ENCODE measurements at regions not wholly inside any gene's neighbourhood (a gene's known extent, or its start where the extent isn't known, plus 50 kb on each side); places are given as distances from the start of the nearest gene placed in this dataset.

DNA sequence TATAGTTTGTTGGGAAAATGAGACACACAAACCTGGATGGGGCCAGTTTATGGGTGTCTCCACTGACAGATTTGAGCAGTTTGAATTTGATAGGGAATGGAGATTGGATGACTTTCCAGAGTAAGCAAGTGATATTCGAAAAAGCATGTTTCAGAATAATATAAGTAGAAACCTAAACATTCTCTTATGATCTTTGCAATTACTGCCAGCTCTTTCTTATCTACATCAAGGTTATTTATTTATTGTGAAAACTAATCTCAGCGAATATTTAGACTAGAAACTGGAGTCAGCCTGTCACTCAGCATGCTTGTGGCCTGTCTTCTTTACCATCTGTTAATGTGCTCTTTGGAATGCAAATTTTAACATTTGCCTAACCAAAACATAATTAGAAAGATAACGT is 57.8 kb upstream of the SPPL2A start:
- TF ChIP-seq, protein P1, sequence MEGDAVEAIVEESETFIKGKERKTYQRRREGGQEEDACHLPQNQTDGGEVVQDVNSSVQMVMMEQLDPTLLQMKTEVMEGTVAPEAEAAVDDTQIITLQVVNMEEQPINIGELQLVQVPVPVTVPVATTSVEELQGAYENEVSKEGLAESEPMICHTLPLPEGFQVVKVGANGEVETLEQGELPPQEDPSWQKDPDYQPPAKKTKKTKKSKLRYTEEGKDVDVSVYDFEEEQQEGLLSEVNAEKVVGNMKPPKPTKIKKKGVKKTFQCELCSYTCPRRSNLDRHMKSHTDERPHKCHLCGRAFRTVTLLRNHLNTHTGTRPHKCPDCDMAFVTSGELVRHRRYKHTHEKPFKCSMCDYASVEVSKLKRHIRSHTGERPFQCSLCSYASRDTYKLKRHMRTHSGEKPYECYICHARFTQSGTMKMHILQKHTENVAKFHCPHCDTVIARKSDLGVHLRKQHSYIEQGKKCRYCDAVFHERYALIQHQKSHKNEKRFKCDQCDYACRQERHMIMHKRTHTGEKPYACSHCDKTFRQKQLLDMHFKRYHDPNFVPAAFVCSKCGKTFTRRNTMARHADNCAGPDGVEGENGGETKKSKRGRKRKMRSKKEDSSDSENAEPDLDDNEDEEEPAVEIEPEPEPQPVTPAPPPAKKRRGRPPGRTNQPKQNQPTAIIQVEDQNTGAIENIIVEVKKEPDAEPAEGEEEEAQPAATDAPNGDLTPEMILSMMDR (IDR thresholded peaks at IDR 0.05), result no peak
- Histone ChIP-seq H3K27ac (no peak overlapping the region), H3K4me3 (no peak overlapping the region), H3K36me3 (no peaks in the 10 kb centered on the region), H3K4me1 (no peaks in the 10 kb centered on the region), H3K9me3 (no peaks in the 10 kb centered on the region), H3K27me3 (ENCODE audit: low read depth) (no peaks in the 10 kb centered on the region)
- ATAC-seq (no peak), DNase-seq (no peak)
- intact Hi-C loops (cut with DNase I), result no loop called here

DNA sequence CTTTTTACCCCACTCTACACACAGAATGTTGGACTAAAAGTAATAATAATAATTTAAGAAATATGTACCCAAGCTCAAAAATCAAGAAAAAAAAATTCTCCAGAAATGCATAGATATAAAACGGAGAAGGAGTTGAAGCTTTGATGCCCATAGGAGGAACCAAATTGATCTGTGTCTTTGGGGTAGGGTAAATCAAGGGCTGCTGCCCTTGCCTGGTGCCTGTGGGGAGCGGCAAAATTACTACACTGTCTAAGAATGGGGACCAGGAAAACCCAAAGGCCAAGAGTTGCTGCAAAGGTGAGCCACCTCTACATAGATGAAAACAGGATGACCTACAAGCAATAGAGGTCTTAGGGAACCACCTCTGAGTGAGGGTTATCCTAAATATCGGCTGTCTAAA is 56.0 kb upstream of the SPPL2A start:
- H3K27me3 ChIP-seq (ENCODE audit: low read depth), result no peaks in the 10 kb centered on the region
- H3K27ac ChIP-seq, result no peak overlapping the region
- H3K4me3 ChIP-seq, result no peak overlapping the region
- TF ChIP-seq, protein P1 (IDR thresholded peaks at IDR 0.05), result no peak
- DNase-seq, result no peak
- no peaks in the 10 kb centered on the region for H3K9me3 ChIP-seq
- intact Hi-C loops (cut with DNase I), result no loop called here
- H3K4me1 ChIP-seq, result no peaks in the 10 kb centered on the region
- H3K36me3 ChIP-seq, result no peaks in the 10 kb centered on the region
- ATAC-seq, result no peak

DNA sequence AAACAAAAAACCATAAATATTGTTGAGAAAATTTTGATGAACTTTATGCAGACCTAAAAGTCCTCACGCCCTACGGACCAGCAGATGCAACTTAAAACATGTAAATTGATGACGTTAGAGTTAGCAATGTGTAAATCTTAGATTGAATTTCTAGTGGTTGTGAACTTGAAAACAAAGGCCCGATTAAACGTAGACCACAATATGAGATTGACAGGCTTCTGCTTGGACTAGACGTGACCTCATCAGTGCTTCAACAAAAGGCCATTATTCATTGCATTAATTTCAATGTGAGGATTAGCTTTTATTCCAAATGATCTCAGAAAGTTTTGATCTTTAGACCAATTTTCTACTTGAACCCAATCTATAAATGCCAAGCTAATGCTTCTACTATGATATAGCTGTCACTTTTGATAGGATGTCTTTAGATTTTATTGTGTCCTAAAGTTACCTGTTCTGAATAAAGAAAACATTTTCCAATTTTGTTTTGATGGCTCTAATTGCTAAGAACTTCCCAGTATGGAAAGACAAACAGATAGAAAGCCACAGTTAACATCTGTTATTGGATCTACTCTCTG is 55.4 kb upstream of the SPPL2A start:
- Histone ChIP-seq H3K9me3 (no peaks in the 10 kb centered on the region), H3K27ac (no peak overlapping the region), H3K4me3 (no peak overlapping the region), H3K36me3 (no peaks in the 10 kb centered on the region), H3K4me1 (no peaks in the 10 kb centered on the region), H3K27me3 (ENCODE audit: low read depth) (no peaks in the 10 kb centered on the region)
- TF ChIP-seq, protein P1 (IDR thresholded peaks at IDR 0.05), result no peak
- DNase-seq, result no peak
- intact Hi-C loops (cut with DNase I), result no loop called here
- ATAC-seq, result no peak

DNA sequence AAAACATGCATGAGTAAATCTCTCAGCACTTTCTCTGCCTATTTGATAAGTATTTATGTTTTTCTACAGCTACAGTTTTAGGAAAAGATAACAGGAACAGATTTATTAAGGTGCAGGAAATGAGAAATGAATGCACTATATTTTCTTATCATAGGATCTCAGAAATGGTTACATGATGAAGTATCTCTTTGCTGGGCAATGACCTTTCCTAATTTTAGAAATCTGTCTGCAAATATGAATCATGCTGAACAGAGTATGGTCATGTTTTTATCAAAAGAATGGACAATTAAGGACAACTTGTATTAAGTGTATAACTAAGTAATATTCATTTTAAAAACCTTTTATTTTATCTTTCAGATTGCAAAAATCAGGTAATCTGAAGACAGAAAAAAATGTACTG is 53.8 kb upstream of the SPPL2A start:
- no peaks in the 10 kb centered on the region for H3K9me3 ChIP-seq
- no peak for DNase-seq
- no peak for ATAC-seq
- no peaks in the 10 kb centered on the region for H3K36me3 ChIP-seq
- no peak overlapping the region for H3K4me3 ChIP-seq
- H3K27me3 ChIP-seq (ENCODE audit: low read depth), result no peaks in the 10 kb centered on the region
- no peaks in the 10 kb centered on the region for H3K4me1 ChIP-seq
- TF ChIP-seq, protein P1 (IDR thresholded peaks at IDR 0.05), result no peak
- H3K27ac ChIP-seq, result no peak overlapping the region
- intact Hi-C loops (cut with DNase I), result no loop called here

DNA sequence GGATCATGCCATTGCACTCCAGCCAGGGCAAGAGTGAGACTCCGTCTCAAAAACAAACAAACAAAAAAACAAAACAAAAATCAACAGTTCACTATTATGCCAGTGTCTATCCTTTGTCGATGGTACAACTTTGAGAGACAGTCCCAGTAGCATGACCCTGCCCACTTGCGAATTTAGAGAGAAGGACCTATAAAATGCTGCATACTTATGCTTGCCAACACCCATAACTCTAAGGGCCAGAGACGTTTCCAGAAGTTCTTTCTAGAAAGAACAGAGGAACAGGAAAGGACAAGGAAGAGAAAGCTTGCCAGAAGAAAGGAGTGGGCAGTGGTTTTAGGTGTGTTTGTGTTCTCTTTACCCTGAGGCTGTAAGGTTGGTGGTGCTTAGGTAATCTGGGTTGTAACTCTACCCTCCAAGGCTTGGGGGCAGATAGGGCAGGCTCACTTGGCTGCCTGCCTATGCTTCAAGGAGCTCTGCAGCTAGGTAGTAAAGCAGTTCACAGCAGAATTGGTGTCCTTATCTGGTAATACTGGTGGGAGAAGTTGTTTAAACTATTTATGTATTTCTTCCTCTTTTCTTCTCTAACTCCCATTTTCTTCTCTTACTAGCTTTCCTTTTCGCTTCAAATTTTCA is 50.6 kb upstream of the SPPL2A start:
- H3K4me3 ChIP-seq, result no peak overlapping the region
- H3K27me3 ChIP-seq (ENCODE audit: low read depth), result no peaks in the 10 kb centered on the region
- H3K27ac ChIP-seq, result no peak overlapping the region
- DNase-seq (peak; percentile 55), ATAC-seq (peak; percentile 66 to 75)
- TF ChIP-seq, protein P1 (IDR thresholded peaks at IDR 0.05), result no peak
- intact Hi-C loops (cut with DNase I), result no loop called here
- H3K9me3 ChIP-seq, result no peaks in the 10 kb centered on the region
- H3K36me3 ChIP-seq, result no peaks in the 10 kb centered on the region
- no peaks in the 10 kb centered on the region for H3K4me1 ChIP-seq
